HFFc6 (cell line): ENCODE measurements at regions not wholly inside any gene's neighbourhood (a gene's known extent, or its start where the extent isn't known, plus 50 kb on each side); places are given as distances from the start of the nearest gene placed in this dataset.
"Not testable (repeated sequence)": the region's sequence is repeated elsewhere in the genome, so short reads cannot be mapped to it uniquely, and the experiment has no call there.

Experiments
- DNase-seq: peaks from one replicate; pipeline ENCODE4 v3.0.0-alpha.2; 2018
- H3K27ac Mint-ChIP-seq: 2 replicates; pipeline ENCODE4 v1.8.0; 2020; ENCODE audit warnings: mild to moderate bottlenecking, mixed read lengths
- H3K27me3 Mint-ChIP-seq: 2 replicates; pipeline ENCODE4 v1.8.0; 2021; ENCODE audit warnings: mild to moderate bottlenecking, moderate library complexity, mixed read lengths; ENCODE audit not compliant: insufficient read depth
- H3K36me3 Mint-ChIP-seq: 2 replicates; pipeline ENCODE4 v1.8.0; 2021; ENCODE audit warnings: low read depth, mixed read lengths
- H3K4me1 Mint-ChIP-seq: 2 replicates; pipeline ENCODE4 v1.8.0; 2020; ENCODE audit warnings: low read depth, mixed read lengths
- H3K4me3 Mint-ChIP-seq: 2 replicates; pipeline ENCODE4 v1.8.0; 2020; ENCODE audit warnings: mild to moderate bottlenecking, moderate library complexity, mixed read lengths
- H3K9me3 Mint-ChIP-seq: 2 replicates; pipeline ENCODE4 v1.8.0; 2020; ENCODE audit warnings: mild to moderate bottlenecking, mixed read lengths
- TF ChIP-seq, protein P1 (sequence below): fragments of 200-600 bp; sonication (generic); IDR thresholded peaks from 2 replicates; pipeline ENCODE4 v1.5.0; 2021; ENCODE audit warnings: antibody characterized with exemption, mild to moderate bottlenecking

DNA sequence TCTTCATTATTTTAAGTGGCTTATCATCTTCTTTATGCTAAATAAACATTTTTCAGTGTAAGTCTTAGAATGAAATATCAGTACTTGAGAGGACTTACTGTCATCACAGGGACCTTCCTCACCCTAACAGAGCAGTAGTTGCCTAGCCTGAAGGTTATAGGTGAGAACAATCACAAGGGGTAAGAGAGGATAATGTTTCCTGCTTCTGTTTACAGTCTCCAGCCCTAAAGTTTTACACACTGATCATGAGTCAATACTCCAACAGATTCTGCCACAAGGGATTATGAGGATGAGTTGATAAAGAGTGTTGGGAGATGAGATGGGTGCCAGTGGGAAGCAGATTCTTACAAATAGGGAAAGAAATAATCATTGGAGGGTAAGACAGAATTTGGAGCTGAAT lies 265.1 kb upstream of the DAB2 start:
- TF ChIP-seq, protein P1, sequence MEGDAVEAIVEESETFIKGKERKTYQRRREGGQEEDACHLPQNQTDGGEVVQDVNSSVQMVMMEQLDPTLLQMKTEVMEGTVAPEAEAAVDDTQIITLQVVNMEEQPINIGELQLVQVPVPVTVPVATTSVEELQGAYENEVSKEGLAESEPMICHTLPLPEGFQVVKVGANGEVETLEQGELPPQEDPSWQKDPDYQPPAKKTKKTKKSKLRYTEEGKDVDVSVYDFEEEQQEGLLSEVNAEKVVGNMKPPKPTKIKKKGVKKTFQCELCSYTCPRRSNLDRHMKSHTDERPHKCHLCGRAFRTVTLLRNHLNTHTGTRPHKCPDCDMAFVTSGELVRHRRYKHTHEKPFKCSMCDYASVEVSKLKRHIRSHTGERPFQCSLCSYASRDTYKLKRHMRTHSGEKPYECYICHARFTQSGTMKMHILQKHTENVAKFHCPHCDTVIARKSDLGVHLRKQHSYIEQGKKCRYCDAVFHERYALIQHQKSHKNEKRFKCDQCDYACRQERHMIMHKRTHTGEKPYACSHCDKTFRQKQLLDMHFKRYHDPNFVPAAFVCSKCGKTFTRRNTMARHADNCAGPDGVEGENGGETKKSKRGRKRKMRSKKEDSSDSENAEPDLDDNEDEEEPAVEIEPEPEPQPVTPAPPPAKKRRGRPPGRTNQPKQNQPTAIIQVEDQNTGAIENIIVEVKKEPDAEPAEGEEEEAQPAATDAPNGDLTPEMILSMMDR, result no peak
- Mint-ChIP-seq H3K4me1 (no peaks in the 10 kb centered on the region), H3K9me3 (no peaks in the 10 kb centered on the region), H3K4me3 (no peak overlapping the region), H3K36me3 (no peaks in the 10 kb centered on the region), H3K27ac (no peak overlapping the region), H3K27me3 (peaks cover 6% of the 10 kb centered on the region; the same call in 1 of the 2 replicates)
- DNase-seq, result no peak

DNA sequence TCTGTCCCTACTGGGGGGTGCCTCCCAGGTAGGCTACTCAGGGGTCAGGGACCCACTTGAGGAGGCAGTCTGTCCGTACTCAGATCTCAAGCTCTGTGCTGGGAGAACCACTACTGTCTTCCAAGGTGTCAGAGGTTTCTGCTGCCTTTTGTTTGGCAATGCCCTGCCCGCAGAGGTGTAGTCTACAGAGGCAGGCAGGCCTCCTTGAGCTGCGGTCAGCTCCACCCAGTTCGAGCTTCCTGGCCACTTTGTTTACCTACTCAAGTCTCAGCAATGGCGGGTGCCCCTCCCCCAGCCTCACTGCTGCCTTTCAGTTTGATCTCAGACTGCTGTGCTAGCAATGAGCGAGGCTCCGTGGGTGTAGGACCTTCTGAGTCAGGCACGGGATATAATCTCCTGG lies 263.1 kb upstream of the DAB2 start:
- not testable (repeated sequence) for DNase-seq, H3K36me3 Mint-ChIP-seq, H3K27ac Mint-ChIP-seq, H3K4me3 Mint-ChIP-seq, H3K27me3 Mint-ChIP-seq, H3K4me1 Mint-ChIP-seq, H3K9me3 Mint-ChIP-seq

DNA sequence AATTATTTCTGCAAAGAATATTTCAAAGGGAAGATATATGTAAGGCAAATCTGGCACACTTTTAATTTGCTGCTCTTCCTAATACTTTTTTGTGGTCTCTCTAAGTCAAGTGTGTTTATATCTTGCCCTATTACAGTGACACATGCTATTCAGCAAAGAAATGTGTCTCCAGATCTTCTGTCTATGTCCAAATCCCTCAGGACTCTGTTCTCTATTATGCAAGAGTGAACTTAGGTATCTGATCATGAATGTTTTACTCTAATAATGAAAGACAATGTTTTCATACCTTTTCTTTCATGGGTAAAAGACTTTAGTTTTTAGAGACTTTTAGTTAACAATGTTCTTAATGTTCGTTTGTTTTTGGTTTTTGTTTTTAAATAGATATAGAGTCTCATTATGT lies 255.4 kb upstream of the DAB2 start:
- TF ChIP-seq, protein P1, result no peak
- Mint-ChIP-seq H3K36me3 (no peaks in the 10 kb centered on the region), H3K27ac (no peak overlapping the region), H3K9me3 (no peaks in the 10 kb centered on the region), H3K27me3 (peaks cover 6% of the 10 kb centered on the region), H3K4me1 (no peaks in the 10 kb centered on the region), H3K4me3 (no peak overlapping the region)
- DNase-seq, result no peak

DNA sequence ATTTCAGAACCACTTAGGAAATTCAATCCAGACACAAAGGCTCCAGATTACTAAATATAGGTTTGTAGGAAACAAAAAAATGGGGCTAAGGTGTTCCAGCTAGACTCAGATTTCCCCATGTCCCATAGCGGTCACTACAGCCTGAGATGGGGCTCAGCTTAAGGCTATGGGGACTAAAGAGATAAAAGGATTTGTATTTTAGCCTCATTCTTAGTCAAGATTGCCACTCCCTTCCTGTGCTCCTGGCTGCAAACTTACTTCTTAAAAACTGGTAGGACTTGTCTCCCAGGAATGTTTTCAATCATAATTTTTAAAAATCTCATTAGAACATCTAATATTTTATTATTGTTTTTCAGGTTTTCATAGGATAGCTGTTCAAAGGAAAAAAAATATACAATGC lies 253.8 kb upstream of the DAB2 start:
- Mint-ChIP-seq H3K27ac (no peak overlapping the region), H3K4me1 (no peaks in the 10 kb centered on the region), H3K36me3 (no peaks in the 10 kb centered on the region), H3K27me3 (peaks cover 7% of the 10 kb centered on the region), H3K9me3 (no peaks in the 10 kb centered on the region), H3K4me3 (no peak overlapping the region)
- DNase-seq, result no peak
- TF ChIP-seq, protein P1, result no peak

DNA sequence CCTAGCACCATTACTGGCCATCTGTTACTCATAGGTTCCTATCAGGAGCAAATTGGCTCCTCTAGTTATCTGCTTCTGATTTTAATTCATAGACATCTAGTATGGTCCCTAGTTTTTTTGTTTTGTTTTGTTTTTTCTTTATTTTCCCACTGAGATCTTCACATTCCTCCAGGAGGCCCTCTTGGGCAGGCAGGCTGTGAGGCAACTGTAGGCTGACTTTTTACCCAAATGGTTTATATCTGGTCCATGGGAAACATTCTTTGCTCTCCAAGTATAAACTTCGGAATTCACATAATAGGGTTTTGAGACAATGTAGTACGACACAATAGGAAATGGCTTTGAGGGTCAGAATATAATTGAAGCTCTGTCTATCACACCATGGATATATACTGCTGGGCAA lies 250.9 kb upstream of the DAB2 start:
- DNase-seq, result no peak
- H3K36me3 Mint-ChIP-seq, result no peaks in the 10 kb centered on the region
- H3K9me3 Mint-ChIP-seq, result no peaks in the 10 kb centered on the region
- H3K4me1 Mint-ChIP-seq, result no peaks in the 10 kb centered on the region
- TF ChIP-seq, protein P1, result no peak
- H3K27ac Mint-ChIP-seq, result no peak overlapping the region
- no peak overlapping the region for H3K4me3 Mint-ChIP-seq
- H3K27me3 Mint-ChIP-seq, result peaks cover 4% of the 10 kb centered on the region; the same call in 1 of the 2 replicates

DNA sequence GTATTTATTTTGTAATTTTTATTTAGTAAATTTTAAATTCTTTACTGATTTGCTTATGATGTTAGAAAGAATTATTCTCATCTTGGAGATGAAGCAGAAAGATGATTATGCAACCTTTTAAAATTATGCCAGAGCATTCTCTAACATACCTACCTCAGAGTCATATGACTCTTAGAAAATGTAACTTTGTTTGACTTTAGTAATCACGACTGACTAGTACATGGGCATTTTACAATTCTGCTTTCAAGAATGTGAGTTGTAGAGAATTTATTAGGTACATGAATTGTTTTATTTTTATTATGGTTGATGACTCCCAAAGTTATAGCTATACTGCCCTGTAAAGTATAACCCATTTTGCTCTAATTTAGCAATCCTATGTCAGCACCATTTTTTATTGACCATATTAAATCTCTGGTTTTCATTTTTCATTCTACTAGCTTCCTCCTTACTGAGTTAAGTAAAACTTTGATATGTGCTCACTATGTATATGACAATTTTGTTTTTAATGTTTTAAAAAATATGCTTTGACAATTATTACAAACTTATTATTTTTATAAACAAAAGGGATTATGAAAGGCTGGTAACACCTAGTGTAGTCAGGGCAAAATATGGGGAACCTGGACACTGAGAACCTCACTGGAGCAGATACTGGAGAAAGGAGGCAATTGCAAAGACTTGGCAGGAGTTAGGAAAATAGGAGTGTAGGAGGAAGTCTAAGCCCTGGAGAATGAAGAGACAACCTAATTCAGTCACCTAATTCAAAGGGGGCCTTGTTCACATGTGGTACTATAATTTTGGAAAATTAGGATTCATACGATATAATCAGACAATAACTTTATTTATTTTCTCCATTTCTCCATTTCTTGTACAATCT lies 249.7 kb upstream of the DAB2 start:
- no peaks in the 10 kb centered on the region for H3K9me3 Mint-ChIP-seq
- no peak for DNase-seq
- TF ChIP-seq, protein P1, result no peak
- no peaks in the 10 kb centered on the region for H3K4me1 Mint-ChIP-seq
- H3K27ac Mint-ChIP-seq, result no peak overlapping the region
- H3K4me3 Mint-ChIP-seq, result no peak overlapping the region
- peaks cover 4% of the 10 kb centered on the region; the same call in 1 of the 2 replicates for H3K27me3 Mint-ChIP-seq
- H3K36me3 Mint-ChIP-seq, result no peaks in the 10 kb centered on the region
